Stimulated activated effector memory CD8-positive, alpha-beta T cell treated with anti-CD3 and anti-CD28 coated beads, Interleukin-12 subunit alpha, Interleukin-12 subunit beta, amount 100 ng/mL, for 72 hours (primary cell): ENCODE measurements at regions not wholly inside any gene's neighbourhood (a gene's known extent, or its start where the extent isn't known, plus 50 kb on each side); places are given as distances from the start of the nearest gene placed in this dataset.

Experiments used
- ATAC-seq: fragments of 150-1000 bp; cut with Tn5 transposase; 2 replicates; pipeline ENCODE4 v1.10.0; 2021
- DNase-seq, 2 donors: peaks; one replicate each; pipeline ENCODE4 v3.0.0; 2021 to 2022; ENCODE audit warnings: low spot score in 2 of 2
- H3K27ac Mint-ChIP-seq: one replicate; pipeline ENCODE4 v1.8.0; 2022; ENCODE audit warnings: mild to moderate bottlenecking, mixed read lengths
- H3K36me3 Mint-ChIP-seq: one replicate; pipeline ENCODE4 v1.8.0; 2022; ENCODE audit warnings: mild to moderate bottlenecking, mixed read lengths
- H3K4me1 Mint-ChIP-seq: one replicate; pipeline ENCODE4 v1.8.0; 2022; ENCODE audit warnings: mixed read lengths
- H3K4me3 Mint-ChIP-seq: one replicate; pipeline ENCODE4 v1.8.0; 2022; ENCODE audit warnings: mild to moderate bottlenecking, mixed read lengths
- H3K9me3 Mint-ChIP-seq: one replicate; pipeline ENCODE4 v1.8.0; 2022; ENCODE audit warnings: mixed read lengths

DNA sequence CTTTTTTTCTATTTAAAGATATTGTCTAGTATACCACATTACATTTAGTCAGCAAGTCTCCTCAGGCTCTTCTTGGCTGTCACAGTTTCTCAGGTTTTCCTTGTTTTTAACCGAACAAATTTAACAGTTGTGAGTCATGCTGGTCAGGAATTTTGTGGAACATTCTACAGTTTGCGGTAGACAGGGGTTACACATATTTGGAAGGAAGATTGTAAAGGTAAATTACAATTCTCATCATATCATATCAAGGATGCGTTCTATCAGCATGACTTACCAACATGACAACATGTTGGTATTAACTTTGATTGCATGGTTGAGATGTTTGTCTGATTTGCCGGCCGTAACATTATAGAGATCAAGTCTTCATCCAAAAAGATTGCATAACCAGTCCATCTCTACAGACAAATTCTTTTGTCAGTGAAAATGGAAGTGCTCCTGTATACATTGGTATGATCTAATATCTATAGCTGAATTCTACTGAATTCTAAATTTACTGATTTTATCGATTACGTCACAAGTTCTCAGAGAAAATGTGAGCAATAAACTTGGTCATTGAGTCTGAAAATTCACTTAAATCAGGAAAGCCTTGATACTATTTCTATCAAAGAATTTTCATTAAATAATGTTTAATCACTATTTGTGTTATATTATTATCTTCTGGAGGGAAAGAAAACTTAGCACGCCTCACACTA lies 664.4 kb upstream of the SLC8A1 start:
- Mint-ChIP-seq H3K4me1 (no peaks in the 10 kb centered on the region), H3K36me3 (no peaks in the 10 kb centered on the region), H3K27ac (no peak overlapping the region), H3K9me3 (peaks cover 14% of the 10 kb centered on the region), H3K4me3 (no peak overlapping the region)
- ATAC-seq (no peak), DNase-seq (no peak)

DNA sequence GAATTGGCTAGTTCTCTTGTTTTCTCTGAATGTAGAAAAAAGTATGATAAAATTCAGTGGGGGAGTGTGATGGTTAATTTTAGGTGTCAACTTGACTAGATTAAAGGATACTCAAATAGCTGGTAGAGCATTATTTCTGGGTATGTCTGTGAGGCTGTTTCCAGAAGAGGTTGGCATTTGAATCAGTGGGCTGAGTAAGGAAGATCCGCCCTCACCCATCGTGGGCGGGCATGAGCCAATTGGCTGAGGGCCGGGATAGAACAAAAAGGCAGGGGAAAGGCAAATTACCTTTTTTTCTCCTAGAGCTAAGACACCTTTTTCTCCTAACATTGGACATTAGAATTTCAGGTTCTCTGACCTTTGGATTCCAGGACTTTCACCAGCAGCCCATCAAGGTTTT lies 667.6 kb upstream of the SLC8A1 start:
- no peak for DNase-seq
- ATAC-seq, result no peak
- H3K27ac Mint-ChIP-seq, result no peak overlapping the region
- no peaks in the 10 kb centered on the region for H3K36me3 Mint-ChIP-seq
- no peaks in the 10 kb centered on the region for H3K4me1 Mint-ChIP-seq
- no peak overlapping the region for H3K4me3 Mint-ChIP-seq
- peaks cover 18% of the 10 kb centered on the region for H3K9me3 Mint-ChIP-seq

DNA sequence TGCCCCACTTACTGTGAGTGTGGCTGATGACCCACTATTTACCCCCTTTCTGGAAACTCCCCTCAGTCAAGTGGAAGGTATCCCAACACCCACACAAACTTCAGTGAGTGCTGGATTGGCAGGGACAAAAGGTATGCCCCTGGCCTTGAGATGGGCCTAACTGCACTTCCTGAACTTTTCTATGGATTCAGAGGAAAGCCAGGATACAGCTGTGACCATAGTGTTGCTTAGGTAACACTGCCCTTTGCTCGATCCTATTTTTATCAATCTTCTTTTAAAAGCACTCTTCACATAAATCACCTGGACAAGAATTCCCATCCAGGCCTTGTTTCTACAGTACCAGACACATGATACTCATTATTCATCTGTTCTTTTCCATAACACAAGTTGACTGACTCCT lies 671.5 kb upstream of the SLC8A1 start:
- Mint-ChIP-seq H3K27ac (no peak overlapping the region), H3K36me3 (no peaks in the 10 kb centered on the region), H3K4me1 (no peaks in the 10 kb centered on the region), H3K4me3 (no peak overlapping the region), H3K9me3 (peaks cover 17% of the 10 kb centered on the region)
- DNase-seq (no peak), ATAC-seq (no peak)

DNA sequence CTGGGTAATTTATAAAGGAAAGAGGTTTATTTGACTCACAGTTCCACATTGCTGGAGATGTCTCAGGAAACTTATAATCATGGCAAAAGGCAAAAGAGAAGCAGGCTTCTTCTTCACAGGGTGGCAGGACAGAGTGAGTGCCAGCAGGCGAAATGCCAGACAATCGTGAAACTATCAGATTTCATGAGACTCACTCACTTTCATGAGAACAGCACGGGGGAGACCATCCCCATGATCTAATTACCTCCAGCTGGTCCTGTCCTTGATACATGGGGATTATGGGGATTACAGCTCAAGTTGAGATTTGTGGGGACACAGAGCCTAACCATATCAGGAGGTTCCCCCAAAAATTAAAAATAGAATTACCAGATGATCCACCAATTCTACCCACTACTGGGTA lies 675.5 kb upstream of the SLC8A1 start:
- Mint-ChIP-seq H3K4me3 (no peak overlapping the region), H3K36me3 (no peaks in the 10 kb centered on the region), H3K4me1 (no peaks in the 10 kb centered on the region), H3K27ac (no peak overlapping the region), H3K9me3 (peaks cover 13% of the 10 kb centered on the region)
- DNase-seq (no peak), ATAC-seq (no peak)

DNA sequence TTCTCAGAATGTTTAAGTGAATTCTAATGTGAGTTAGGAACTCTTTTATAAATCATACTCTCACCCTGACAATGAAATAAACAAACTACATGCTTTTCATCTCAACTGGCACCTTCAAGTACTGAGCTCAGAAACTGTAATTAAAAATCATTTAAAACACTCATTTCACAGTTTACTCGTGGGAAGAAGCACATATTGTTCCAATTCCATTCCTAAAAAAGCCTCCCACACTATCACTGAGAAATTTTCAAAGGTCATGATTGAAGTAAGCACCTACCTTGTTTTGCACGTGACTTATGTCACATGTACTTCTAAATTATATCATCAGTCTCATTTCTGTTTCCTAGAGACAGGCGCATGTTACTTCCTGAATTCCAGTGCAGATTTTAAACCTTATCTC lies 678.1 kb upstream of the SLC8A1 start:
- Mint-ChIP-seq H3K36me3 (no peaks in the 10 kb centered on the region), H3K27ac (no peak overlapping the region), H3K4me1 (no peaks in the 10 kb centered on the region), H3K4me3 (no peak overlapping the region), H3K9me3 (peaks cover 6% of the 10 kb centered on the region)
- ATAC-seq (no peak), DNase-seq (no peak)

DNA sequence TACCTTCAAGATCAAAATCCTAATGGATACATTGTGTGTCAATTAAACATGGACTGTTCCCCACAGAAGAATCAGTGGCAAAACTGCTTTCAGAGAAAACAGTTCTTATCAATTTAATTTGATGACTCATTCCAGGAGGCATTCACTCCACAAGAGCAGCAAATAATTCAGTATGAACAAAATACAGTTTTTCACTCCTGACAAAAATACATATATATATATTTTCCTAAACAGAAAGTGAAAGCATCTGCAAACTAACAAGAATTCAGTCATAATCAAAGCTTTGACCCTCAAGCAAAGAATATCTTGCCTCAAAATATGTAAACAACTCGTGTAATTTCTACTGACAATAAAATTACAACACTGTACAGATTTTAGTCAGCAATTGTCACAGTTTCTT lies 685.1 kb upstream of the SLC8A1 start:
- Mint-ChIP-seq H3K4me3 (no peak overlapping the region), H3K36me3 (no peaks in the 10 kb centered on the region), H3K4me1 (no peaks in the 10 kb centered on the region), H3K9me3 (peaks cover 4% of the 10 kb centered on the region), H3K27ac (no peak overlapping the region)
- DNase-seq (no peak), ATAC-seq (no peak)

DNA sequence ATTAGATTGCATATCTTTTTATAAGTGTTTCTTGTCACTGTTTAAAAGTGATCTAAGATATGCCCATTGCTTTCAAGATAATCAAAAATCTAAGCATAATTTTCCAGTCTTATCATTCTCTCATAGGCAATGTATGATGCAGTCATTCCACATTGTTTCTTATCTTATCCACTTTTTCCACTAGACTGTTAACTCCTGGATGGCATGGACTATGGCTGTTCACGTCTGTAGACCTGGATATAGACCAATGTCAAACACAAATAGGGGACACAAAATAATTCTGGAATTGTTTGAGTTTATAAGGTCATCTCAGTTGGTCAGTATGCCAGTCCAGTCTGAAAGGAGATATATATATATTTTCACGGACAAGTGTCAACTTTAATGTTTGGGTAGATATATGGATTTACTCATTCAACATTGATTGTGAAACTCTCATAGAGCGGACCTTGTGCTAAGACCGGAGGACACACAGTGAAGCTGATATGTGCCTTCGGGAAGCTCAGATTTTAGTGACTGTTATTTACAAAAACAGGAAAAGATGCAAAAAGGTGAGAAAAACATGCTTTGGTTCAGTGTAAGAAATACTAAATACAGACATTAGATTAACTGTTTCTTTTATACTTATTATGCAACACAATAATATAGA lies 689.4 kb upstream of the SLC8A1 start:
- H3K9me3 Mint-ChIP-seq, result peaks cover 8% of the 10 kb centered on the region
- DNase-seq, result no peak
- ATAC-seq, result no peak
- no peak overlapping the region for H3K27ac Mint-ChIP-seq
- H3K4me1 Mint-ChIP-seq, result no peaks in the 10 kb centered on the region
- no peaks in the 10 kb centered on the region for H3K36me3 Mint-ChIP-seq
- H3K4me3 Mint-ChIP-seq, result no peak overlapping the region

DNA sequence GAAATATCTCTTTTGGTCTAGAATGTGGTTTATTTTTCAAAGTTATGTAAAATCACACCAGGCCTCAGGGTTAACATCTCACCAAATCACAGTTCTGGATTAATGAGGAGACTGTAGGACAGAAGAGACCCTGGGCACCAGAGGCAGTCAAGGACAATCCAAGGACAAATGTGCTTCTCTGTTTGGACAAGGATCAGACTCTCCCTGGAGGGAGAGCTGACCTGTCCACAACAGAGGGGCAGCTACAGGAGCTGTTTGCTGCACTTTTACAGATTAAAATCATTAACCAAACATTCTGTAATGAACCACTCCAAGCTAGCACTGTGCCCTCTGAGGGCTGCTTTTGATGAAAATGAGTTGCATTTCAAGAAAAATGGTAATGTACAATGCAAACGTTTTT lies 690.6 kb upstream of the SLC8A1 start:
- no peaks in the 10 kb centered on the region for H3K36me3 Mint-ChIP-seq
- no peak overlapping the region for H3K4me3 Mint-ChIP-seq
- no peak for DNase-seq
- H3K9me3 Mint-ChIP-seq, result peaks cover 8% of the 10 kb centered on the region
- H3K4me1 Mint-ChIP-seq, result no peaks in the 10 kb centered on the region
- no peak for ATAC-seq
- H3K27ac Mint-ChIP-seq, result no peak overlapping the region

DNA sequence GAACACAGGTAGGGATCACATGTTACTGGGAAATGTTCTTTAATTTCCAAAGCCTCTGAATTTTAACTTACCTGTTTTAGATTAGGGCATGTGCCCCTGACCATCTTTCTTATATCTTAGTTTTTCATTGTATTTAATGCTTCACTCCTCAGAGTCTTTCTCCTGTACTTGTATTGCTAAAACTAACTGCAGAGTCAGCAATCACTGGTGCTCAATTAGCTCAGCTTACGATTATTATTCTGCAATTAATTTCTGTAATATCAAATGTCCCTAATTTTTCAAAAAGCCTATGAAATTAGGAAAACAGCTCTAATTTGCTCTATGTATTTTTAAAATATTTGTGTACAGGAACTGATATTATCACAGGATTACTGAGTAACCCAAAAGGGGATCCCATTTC lies 693.2 kb upstream of the SLC8A1 start:
- H3K4me1 Mint-ChIP-seq, result no peaks in the 10 kb centered on the region
- H3K9me3 Mint-ChIP-seq, result peaks cover 4% of the 10 kb centered on the region
- H3K36me3 Mint-ChIP-seq, result no peaks in the 10 kb centered on the region
- no peak overlapping the region for H3K27ac Mint-ChIP-seq
- no peak for ATAC-seq
- H3K4me3 Mint-ChIP-seq, result no peak overlapping the region
- no peak for DNase-seq

DNA sequence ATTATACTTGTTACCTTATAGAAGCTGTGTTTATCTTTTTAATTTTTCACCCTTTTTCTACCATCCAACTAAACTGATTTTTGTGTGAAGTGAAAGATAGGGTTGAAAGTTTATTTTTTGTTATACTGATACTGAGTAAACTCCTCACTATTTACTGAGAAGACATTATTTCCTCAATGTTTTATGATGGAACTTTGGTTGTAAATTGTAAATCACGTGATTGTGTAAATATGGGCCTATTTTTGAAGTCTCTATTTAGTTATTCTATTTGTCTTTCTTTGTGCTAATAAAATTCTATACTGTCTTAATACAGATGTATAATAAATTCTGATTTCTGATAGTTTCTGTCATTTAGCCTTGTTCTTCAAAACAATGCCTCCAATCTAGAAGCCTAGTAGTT lies 697.2 kb upstream of the SLC8A1 start:
- peaks cover 6% of the 10 kb centered on the region for H3K9me3 Mint-ChIP-seq
- no peak overlapping the region for H3K4me3 Mint-ChIP-seq
- no peak for DNase-seq
- H3K4me1 Mint-ChIP-seq, result no peaks in the 10 kb centered on the region
- no peak for ATAC-seq
- H3K27ac Mint-ChIP-seq, result no peak overlapping the region
- no peaks in the 10 kb centered on the region for H3K36me3 Mint-ChIP-seq

DNA sequence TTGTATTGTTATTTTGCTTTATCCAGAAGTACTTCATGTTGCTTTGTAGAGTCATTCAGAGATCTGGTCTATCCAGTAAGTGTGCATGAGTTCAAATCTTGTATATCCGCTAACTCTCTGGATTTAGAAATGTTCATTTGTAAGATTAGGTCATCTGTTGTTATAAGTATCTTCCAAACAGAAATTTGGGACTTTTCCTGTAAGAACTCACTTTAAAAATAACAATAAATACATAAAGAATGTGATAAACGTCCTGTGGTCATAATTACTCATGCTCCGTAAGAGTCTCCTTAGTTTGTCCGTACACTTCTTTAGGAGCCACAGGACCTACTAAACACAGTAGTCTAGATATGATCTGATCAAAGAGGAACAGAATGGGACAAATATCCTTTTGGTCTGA lies 699.9 kb upstream of the SLC8A1 start:
- ATAC-seq (no peak), DNase-seq (no peak)
- Mint-ChIP-seq H3K4me3 (no peak overlapping the region), H3K27ac (no peak overlapping the region), H3K36me3 (no peaks in the 10 kb centered on the region), H3K4me1 (no peaks in the 10 kb centered on the region), H3K9me3 (peaks cover 10% of the 10 kb centered on the region)

DNA sequence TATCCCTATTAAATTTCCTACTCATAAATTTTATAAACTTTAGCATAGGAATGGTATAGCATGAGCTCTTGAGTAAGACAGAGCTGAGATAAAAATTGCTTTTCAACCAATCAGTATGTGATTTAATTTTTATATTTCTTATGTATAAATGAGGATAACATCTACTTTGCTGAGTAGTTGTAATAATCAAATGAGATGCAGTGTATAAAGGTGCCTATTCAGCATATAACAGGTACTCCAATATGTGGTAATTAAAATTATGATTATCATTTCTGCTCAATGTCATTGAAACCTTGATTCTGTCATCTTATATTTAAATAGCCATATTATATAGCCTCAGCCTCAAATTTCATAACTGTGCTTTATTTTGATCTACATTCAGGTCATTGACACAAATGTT lies 700.4 kb upstream of the SLC8A1 start:
- H3K4me3 Mint-ChIP-seq, result no peak overlapping the region

DNA sequence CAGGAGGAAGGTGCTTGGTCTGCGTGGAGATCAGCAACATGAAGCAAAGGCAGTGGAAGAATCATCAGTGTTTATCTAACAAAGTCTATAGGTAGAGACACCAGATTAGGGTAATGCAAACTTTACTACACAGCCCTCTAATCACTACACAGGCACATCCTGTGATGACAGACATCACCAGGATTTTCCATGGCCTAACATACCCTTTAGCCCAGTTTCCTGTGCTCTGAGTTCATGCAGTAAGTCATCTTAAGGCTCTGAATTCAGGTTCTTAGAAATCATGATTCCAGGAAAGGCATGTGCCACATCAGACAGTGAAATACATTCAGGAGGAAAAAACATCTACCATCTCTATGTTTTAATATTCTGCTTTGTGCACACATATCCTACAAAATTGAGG lies 708.5 kb upstream of the SLC8A1 start:
- DNase-seq (no peak), ATAC-seq (no peak)
- H3K36me3 Mint-ChIP-seq, result no peaks in the 10 kb centered on the region
- H3K4me3 Mint-ChIP-seq, result no peak overlapping the region
- peaks cover 17% of the 10 kb centered on the region for H3K9me3 Mint-ChIP-seq
- no peaks in the 10 kb centered on the region for H3K4me1 Mint-ChIP-seq
- H3K27ac Mint-ChIP-seq, result no peak overlapping the region

More for the DNA sequence above, 700.4 kb upstream of the SLC8A1 start:
- DNase-seq, result no peak
- Mint-ChIP-seq H3K9me3 (peaks cover 16% of the 10 kb centered on the region), H3K27ac (no peak overlapping the region), H3K36me3 (no peaks in the 10 kb centered on the region), H3K4me1 (no peaks in the 10 kb centered on the region)
- ATAC-seq, result no peak

DNA sequence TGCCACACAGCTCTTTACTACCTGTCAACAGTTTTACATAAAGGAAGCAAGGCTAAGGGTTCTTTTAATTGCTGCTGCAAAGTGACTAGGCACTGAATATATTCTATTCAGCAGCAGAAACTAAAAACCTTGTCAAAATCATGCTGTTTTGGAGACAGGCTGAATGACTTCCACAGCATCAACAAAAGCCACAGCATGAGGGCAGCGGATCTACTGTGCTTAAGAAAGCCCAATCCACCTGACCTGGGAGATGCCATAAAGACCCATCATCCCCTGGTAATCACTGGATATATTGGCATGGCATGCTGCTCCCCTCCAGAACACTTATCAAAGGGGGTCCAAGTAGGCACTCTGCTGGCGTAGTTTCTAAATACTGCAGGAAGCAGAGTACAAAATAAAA lies 715.1 kb upstream of the SLC8A1 start:
- ATAC-seq (no peak), DNase-seq (no peak)
- no peaks in the 10 kb centered on the region for H3K36me3 Mint-ChIP-seq
- H3K4me3 Mint-ChIP-seq, result no peak overlapping the region
- no peak overlapping the region for H3K27ac Mint-ChIP-seq
- peaks cover 8% of the 10 kb centered on the region for H3K9me3 Mint-ChIP-seq
- no peaks in the 10 kb centered on the region for H3K4me1 Mint-ChIP-seq

DNA sequence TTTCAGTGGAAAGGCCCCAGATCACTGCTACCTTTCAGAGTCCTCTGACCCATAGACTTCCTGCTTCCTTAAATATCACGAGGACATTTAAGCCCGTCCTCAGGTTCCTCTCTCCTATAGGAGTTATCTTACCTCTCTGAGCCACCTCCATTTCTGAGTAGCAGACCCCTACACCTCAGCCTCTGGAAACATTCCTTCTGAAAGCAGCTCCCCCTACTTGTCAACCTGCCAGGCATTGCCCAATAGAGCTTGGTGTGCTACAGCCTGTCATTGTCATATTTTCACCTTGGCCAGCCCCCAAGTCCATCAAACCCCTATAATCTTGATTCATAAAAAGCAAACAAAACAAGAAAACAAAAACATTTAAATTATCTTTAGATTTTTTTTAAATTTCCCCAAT lies 717.9 kb upstream of the SLC8A1 start:
- DNase-seq (no peak), ATAC-seq (no peak)
- no peak overlapping the region for H3K27ac Mint-ChIP-seq
- no peaks in the 10 kb centered on the region for H3K36me3 Mint-ChIP-seq
- no peak overlapping the region for H3K4me3 Mint-ChIP-seq
- no peaks in the 10 kb centered on the region for H3K4me1 Mint-ChIP-seq
- H3K9me3 Mint-ChIP-seq, result no peaks in the 10 kb centered on the region

DNA sequence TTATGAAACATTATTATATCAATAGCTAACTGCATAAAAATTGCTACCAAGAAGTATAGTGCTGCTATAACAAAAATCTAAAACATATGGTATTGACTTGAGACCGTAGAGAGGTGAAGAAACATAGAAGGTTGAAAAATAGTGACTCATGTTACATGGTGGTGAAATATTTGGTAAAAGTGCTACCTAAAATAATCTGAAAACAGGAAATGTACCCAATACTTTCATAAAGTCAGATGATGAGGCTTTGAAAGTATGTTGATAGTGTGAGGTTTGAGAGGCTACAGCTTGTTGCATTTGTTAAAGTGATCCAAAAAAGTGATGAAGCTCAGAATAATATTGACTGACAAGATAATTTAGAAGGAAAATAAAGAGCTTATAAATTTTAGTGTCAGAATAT lies 718.7 kb upstream of the SLC8A1 start:
- Mint-ChIP-seq H3K4me1 (no peaks in the 10 kb centered on the region), H3K4me3 (no peak overlapping the region), H3K27ac (no peak overlapping the region), H3K9me3 (no peaks in the 10 kb centered on the region), H3K36me3 (no peaks in the 10 kb centered on the region)
- ATAC-seq, result no peak
- no peak for DNase-seq
